SK-N-SH (cell line): ENCODE measurements at regions not wholly inside any gene's neighbourhood (a gene's known extent, or its start where the extent isn't known, plus 50 kb on each side); places are given as distances from the start of the nearest gene placed in this dataset.
"Not testable (repeated sequence)": the region's sequence is repeated elsewhere in the genome, so short reads cannot be mapped to it uniquely, and the experiment has no call there.

Source experiments
- CTCF ChIA-PET: fragments of 300-600, 350-600 bp; formaldehyde crosslinking; extraction: SDS; loops from one replicate; lab custom pipeline; 2021; lab: Yijun Ruan, JAX
- POLR2A ChIA-PET: fragments of 350-600 bp; sonication (Branson Sonifier 250); formaldehyde crosslinking; extraction: SDS; loops from one replicate; lab custom pipeline; 2020; ENCODE audit warnings: antibody characterized with exemption, inconsistent platforms; lab: Yijun Ruan, JAX
- DNase-seq: peaks from one replicate; pipeline ENCODE4 v3.0.0; 2012
- H2AFZ ChIP-seq: fragments of 200-600 bp; sonication (generic); 2 replicates; pipeline ENCODE4 v1.8.1; 2016; ENCODE audit warnings: antibody characterized with exemption, mild to moderate bottlenecking, low read depth
- H3F3A ChIP-seq: fragments of 200-600 bp; sonication (generic); replicated peaks from 2 replicates; pipeline ENCODE3; 2016; ENCODE audit warnings: antibody characterized with exemption, mild to moderate bottlenecking; ENCODE audit not compliant: insufficient read depth
- H3K27ac ChIP-seq, 2 experiments: fragments of 200-500 bp in 1 of 2; fragments of 200-600 bp in 1 of 2; sonication (Bioruptor generic) in 1 of 2; sonication (generic), shearing (Covaris generic) in 1 of 2; 2 replicates each; pipeline versions ENCODE4 v1.5.1 to v1.6.1; 2014 to 2016; ENCODE audit warnings: low read depth in 2 of 2, inconsistent platforms in 1 of 2, low read length in 1 of 2, mild to moderate bottlenecking in 1 of 2, mixed read lengths in 1 of 2
- H3K27me3 ChIP-seq: fragments of 200-600 bp; sonication (generic), shearing (Covaris generic); 2 replicates; pipeline ENCODE4 v1.6.1; 2016; ENCODE audit warnings: mixed run types; ENCODE audit not compliant: insufficient read depth
- H3K36me3 ChIP-seq, 2 experiments: fragments of 200-500 bp in 1 of 2; fragments of 200-600 bp in 1 of 2; sonication (Bioruptor generic) in 1 of 2; sonication (generic) in 1 of 2; replicated peaks in 1 of 2; 2 replicates each; pipeline versions ENCODE3 to v1.5.1; 2014 to 2016; ENCODE audit warnings: low read length in 1 of 2, mild to moderate bottlenecking in 1 of 2; ENCODE audit not compliant: insufficient read depth in 2 of 2, control insufficient read depth in 1 of 2
- H3K4me1 ChIP-seq, 2 experiments: fragments of 200-500 bp in 1 of 2; fragments of 200-600 bp in 1 of 2; sonication (Bioruptor generic) in 1 of 2; sonication (generic), shearing (Covaris generic) in 1 of 2; 2 replicates each; pipeline versions ENCODE4 v1.5.1 to v1.6.1; 2014 to 2016; ENCODE audit warnings: low read depth in 1 of 2, low read length in 1 of 2, mixed run types in 1 of 2; ENCODE audit not compliant: insufficient read depth in 2 of 2, control insufficient read depth in 1 of 2
- H3K4me2 ChIP-seq: fragments of 200-600 bp; sonication (generic), shearing (Covaris generic); 2 replicates; pipeline ENCODE4 v1.6.1; 2017; ENCODE audit warnings: mixed run types
- H3K4me3 ChIP-seq, 2 experiments: fragments of 200-500 bp in 1 of 2; fragments of 200-600 bp in 1 of 2; sonication (Bioruptor generic) in 1 of 2; sonication (generic), shearing (Covaris generic) in 1 of 2; 2 replicates each; pipeline versions ENCODE4 v1.5.1 to v1.8.1; 2014 to 2016; ENCODE audit warnings: low read depth in 2 of 2, inconsistent platforms in 1 of 2, low read length in 1 of 2, mild to moderate bottlenecking in 1 of 2, mixed read lengths in 1 of 2, moderate library complexity in 1 of 2
- H3K79me2 ChIP-seq: fragments of 200-600 bp; sonication (generic); 2 replicates; pipeline ENCODE4 v1.8.1; 2017; ENCODE audit warnings: mild to moderate bottlenecking; ENCODE audit not compliant: insufficient read depth
- H3K9ac ChIP-seq: fragments of 200-600 bp; sonication (generic); 2 replicates; pipeline ENCODE4 v1.6.1; 2017; ENCODE audit warnings: mixed run types
- H3K9me2 ChIP-seq: fragments of 200-600 bp; sonication (generic); 2 replicates; pipeline ENCODE4 v1.6.1; 2017; ENCODE audit warnings: mixed run types
- H3K9me3 ChIP-seq: fragments of 200-600 bp; sonication (generic); 2 replicates; pipeline ENCODE4 v1.6.1; 2017; ENCODE audit warnings: mixed run types, mild to moderate bottlenecking, moderate library complexity
- H4K20me1 ChIP-seq: fragments of 200-600 bp; sonication (generic); 2 replicates; pipeline ENCODE4 v1.6.1; 2017; ENCODE audit warnings: mild to moderate bottlenecking, mixed run types; ENCODE audit not compliant: insufficient read depth
- CHD2 ChIP-seq: fragments of 150-350 bp; IDR thresholded peaks from 2 replicates; pipeline ENCODE4 v1.6.1; 2018; ENCODE audit warnings: low read length; ENCODE audit not compliant: partially characterized antibody
- EP300 ChIP-seq, 2 experiments: IDR thresholded peaks; 2 replicates each; pipeline versions ENCODE4 v1.4.0 to v1.6.1; 2012; ENCODE audit warnings: borderline replicate concordance in 1 of 2, low read depth in 1 of 2, low read length in 1 of 2
- FOXJ3 ChIP-seq: sonication (generic); formaldehyde crosslinking; IDR thresholded peaks from 2 replicates; pipeline ENCODE4 v1.5.1; 2020; ENCODE audit warnings: mild to moderate bottlenecking, missing genetic modification reagents
- MEF2A ChIP-seq: IDR thresholded peaks from 2 replicates; pipeline ENCODE4 v1.4.0; 2012; ENCODE audit warnings: low read depth, borderline replicate concordance
- POLR2AphosphoS5 ChIP-seq: IDR thresholded peaks from 2 replicates; pipeline ENCODE4 v1.6.1; 2012; ENCODE audit warnings: low read depth, low read length
- RXRA ChIP-seq: IDR thresholded peaks from 2 replicates; pipeline ENCODE4 v1.4.0; 2012; ENCODE audit warnings: low read depth, mild to moderate bottlenecking, borderline replicate concordance
- WGBS: methylation state at CpG from one replicate; pipeline ENCODE4 v1.1.6; 2017; ENCODE audit warnings: low lambda C conversion rate; 5-methylcytosine and 5-hydroxymethylcytosine counted together

- no peak for TF ChIP-seq FOXJ3
These were observed 130.0 kb upstream of the ZNF217 start (continued) for GRCh38 chr20:53723621-53724020.

- no peak for DNase-seq
- no peak overlapping the region for H3K4me2 ChIP-seq
- ChIA-PET POLR2A (no interaction called here), CTCF (no interaction called here)
- H3K9ac ChIP-seq = no peak overlapping the region
- WGBS = 93% methylated on average over 3 of the region's 3 CpGs
- H3K9me2 ChIP-seq = no peaks in the 10 kb centered on the region
- TF ChIP-seq EP300 (IDR thresholded peaks at IDR 0.05; ENCODE audit: borderline replicate concordance in 1 of 2, low read depth in 1 of 2, low read length in 1 of 2) (no peak), RXRA (no peak)
- no peaks in the 10 kb centered on the region for H3K9me3 ChIP-seq
- H3K4me1 ChIP-seq = 0 out of 4 replicates have a peak, but pooled peaks cover 0 to 6% of the 10 kb centered on the region in 2 experiments
- no peak overlapping the region for H3K27ac ChIP-seq
- no peak overlapping the region for H3K4me3 ChIP-seq
- H3K79me2 ChIP-seq = no peaks in the 10 kb centered on the region
- peaks cover 3% of the 10 kb centered on the region for H3F3A ChIP-seq
- no peaks in the 10 kb centered on the region for H3K36me3 ChIP-seq
- H3K27me3 ChIP-seq = no peaks in the 10 kb centered on the region
- no peaks in the 10 kb centered on the region for H4K20me1 ChIP-seq
- no peak overlapping the region for H2AFZ ChIP-seq
These were observed 129.4 kb upstream of the ZNF217 start for GRCh38 chr20:53723045-53723444.

GRCh38 chr20:53722515-53723036 is 128.9 kb upstream of the ZNF217 start:
- Histone ChIP-seq H3K27ac (no peak overlapping the region), H3K9me3 (no peaks in the 10 kb centered on the region), H3K27me3 (no peaks in the 10 kb centered on the region), H3K4me2 (no peak overlapping the region), H3K4me3 (no peak overlapping the region), H3K9me2 (no peaks in the 10 kb centered on the region), H3K4me1 (0 out of 4 replicates have a peak, but pooled peaks cover 0 to 6% of the 10 kb centered on the region in 2 experiments), H3F3A (peaks cover 3% of the 10 kb centered on the region), H2AFZ (no peak overlapping the region), H3K36me3 (no peaks in the 10 kb centered on the region), H4K20me1 (no peaks in the 10 kb centered on the region), H3K9ac (no peak overlapping the region), H3K79me2 (no peaks in the 10 kb centered on the region)
- CTCF ChIA-PET = no interaction called here
- DNase-seq = no peak
- WGBS = 98% methylated on average over 5 of the region's 5 CpGs
- no peak for TF ChIP-seq CHD2
- no peak for TF ChIP-seq POLR2AphosphoS5
- peak; percentile 5; the same call in 1 of the 2 replicates for TF ChIP-seq MEF2A
- POLR2A ChIA-PET = no interaction called here

- H3K4me2 ChIP-seq, H3K79me2 ChIP-seq, H3K36me3 ChIP-seq, H3K9ac ChIP-seq, H3K27me3 ChIP-seq, DNase-seq, H3F3A ChIP-seq, POLR2A ChIA-PET, H4K20me1 ChIP-seq, H3K9me3 ChIP-seq, CTCF ChIA-PET, H3K4me1 ChIP-seq, H3K4me3 ChIP-seq, H3K9me2 ChIP-seq: not testable (repeated sequence)
- 0 out of 2 replicates have a peak overlapping the region, but pooled peaks have one; percentile 29 for H2AFZ ChIP-seq
- H3K27ac ChIP-seq = peak overlapping the region in 1 of 2 experiments; percentile 49; a peak in 2 of 4 replicates
- WGBS = 92% methylated on average over 6 of the region's 6 CpGs
These were observed 127.9 kb upstream of the ZNF217 start for GRCh38 chr20:53721445-53721963.

GRCh38 chr20:53719171-53719803 is 125.6 kb upstream of the ZNF217 start:
- H3K4me3 ChIP-seq, CTCF ChIA-PET, H3K4me1 ChIP-seq, H4K20me1 ChIP-seq, POLR2A ChIA-PET, H3K36me3 ChIP-seq, H3K4me2 ChIP-seq, H3K27ac ChIP-seq, H3K27me3 ChIP-seq, H2AFZ ChIP-seq, H3K9me3 ChIP-seq, H3K9me2 ChIP-seq, H3F3A ChIP-seq, H3K79me2 ChIP-seq, DNase-seq, H3K9ac ChIP-seq: not testable (repeated sequence)
- WGBS = 99% methylated on average over 8 of the region's 8 CpGs
